RWPE1 (cell line): ENCODE measurements at regions not wholly inside any gene's neighbourhood (a gene's known extent, or its start where the extent isn't known, plus 50 kb on each side); places are given as distances from the start of the nearest gene placed in this dataset.
"Not testable (repeated sequence)": the region's sequence is repeated elsewhere in the genome, so short reads cannot be mapped to it uniquely, and the experiment has no call there.

ENCODE experiments used
- CTCF ChIA-PET: fragments of 350-600 bp; sonication (Branson Sonifier 250); formaldehyde crosslinking; extraction: SDS; loops from one replicate; lab custom pipeline; 2021; lab: Yijun Ruan, JAX
- POLR2A ChIA-PET: fragments of 400-600 bp; formaldehyde crosslinking; extraction: SDS; loops from one replicate; lab custom pipeline; 2020; ENCODE audit warnings: antibody characterized with exemption; ENCODE audit not compliant: low non-redundant PET; lab: Yijun Ruan, JAX
- DNase-seq: peaks from one replicate; pipeline ENCODE4 v3.0.0; 2012; ENCODE audit warnings: low spot score
- H3K27ac ChIP-seq: fragments of 450-650 bp; 2 replicates; pipeline ENCODE4 v1.5.1; 2017
- CTCF ChIP-seq: fragments of 450-650 bp; conservative IDR thresholded peaks from 2 replicates; pipeline ENCODE4 v1.5.1; 2017; ENCODE audit warnings: low read depth, mild to moderate bottlenecking

GRCh38 chr5:10894445-10895054 is 133.5 kb upstream of the DAP start:
- TF ChIP-seq CTCF, result no peak
- DNase-seq, result no peak
- ChIA-PET POLR2A (no interaction called here), CTCF (no interaction called here)
- H3K27ac ChIP-seq, result no peak overlapping the region

GRCh38 chr5:10892911-10893215 is 131.8 kb upstream of the DAP start:
- DNase-seq, result no peak
- no peak overlapping the region for H3K27ac ChIP-seq
- POLR2A ChIA-PET, result no interaction called here
- TF ChIP-seq CTCF, result no peak
- CTCF ChIA-PET, result interaction anchor here (0.7 kb wide), 1 partner anchor 277 kb away, joined by 3 read pairs; no protein-coding TSS in a partner anchor

- CTCF ChIA-PET, result no interaction called here
- no peak overlapping the region for H3K27ac ChIP-seq
- TF ChIP-seq CTCF, result no peak
- DNase-seq, result no peak
- POLR2A ChIA-PET, result no interaction called here
Measured at GRCh38 chr5:10892147-10892910, 131.3 kb upstream of the DAP start.

- ChIA-PET CTCF (no interaction called here), POLR2A (no interaction called here)
- TF ChIP-seq CTCF, result no peak
- no peak for DNase-seq
- H3K27ac ChIP-seq, result no peak overlapping the region
Measured at GRCh38 chr5:10891193-10891592, 130.2 kb upstream of the DAP start.

GRCh38 chr5:10886497-10886896 is 125.5 kb upstream of the DAP start:
- no peak for TF ChIP-seq CTCF
- ChIA-PET POLR2A (no interaction called here), CTCF (no interaction called here)
- no peak for DNase-seq
- H3K27ac ChIP-seq, result no peak overlapping the region

GRCh38 chr5:10885026-10885425 is 124.0 kb upstream of the DAP start:
- no peak overlapping the region for H3K27ac ChIP-seq
- ChIA-PET POLR2A (no interaction called here), CTCF (interaction anchor here (0.7 kb wide), 1 partner anchor 24 kb away, joined by 7 read pairs; no protein-coding TSS in a partner anchor)
- TF ChIP-seq CTCF, result no peak
- no peak for DNase-seq

- POLR2A ChIA-PET, DNase-seq, CTCF ChIA-PET, H3K27ac ChIP-seq: not testable (repeated sequence)
Measured at GRCh38 chr5:10883945-10884344, 122.9 kb upstream of the DAP start.
